ENCODE measurements at regions not wholly inside any gene's neighbourhood (a gene's known extent, or its start where the extent isn't known, plus 50 kb on each side); places are given as distances from the start of the nearest gene placed in this dataset.

GRCh38 chr4:126572264-126572663 lies 1060.5 kb upstream of the INTU start:
- TF ChIP-seq POLR2AphosphoS5 (IDR thresholded peaks at IDR 0.05; ENCODE audit: low read depth, low read length), result no peak
- no peak for TF ChIP-seq POLR2A (IDR thresholded peaks at IDR 0.05; ENCODE audit: low read depth, low read length)
- TF ChIP-seq TAF1 (IDR thresholded peaks at IDR 0.05; ENCODE audit: low read depth, low read length), result no peak
- TF ChIP-seq PAX5 (IDR thresholded peaks at IDR 0.05; ENCODE audit: insufficient read depth, low read length, severe bottlenecking), result no peak
- TF ChIP-seq SPI1 (IDR thresholded peaks at IDR 0.05; ENCODE audit: low read depth, low read length), result no peak
